Panc1 (cell line): ENCODE measurements at regions not wholly inside any gene's neighbourhood (a gene's known extent, or its start where the extent isn't known, plus 50 kb on each side); places are given as distances from the start of the nearest gene placed in this dataset.

ENCODE experiments used
- ATAC-seq: fragments of 200-7000 bp; cut with Tn5 transposase; 2 replicates; pipeline ENCODE4 v1.9.1; 2020; ENCODE audit warnings: mild to moderate bottlenecking, moderate library complexity
- BruUV-seq: library from RNA; stranded (reverse); fragments of 400-500 nt; replicated peaks from 2 replicates; lab custom pipeline; 2021; lab: Mats Ljungman, UMichigan
- CTCF ChIA-PET: fragments of 300-600 bp; sonication (Branson Sonifier 250); formaldehyde crosslinking; loops from one replicate; lab custom pipeline; 2022; ENCODE audit warnings: antibody characterized with exemption; lab: Charles Lee
- POLR2A ChIA-PET: fragments of 300-600 bp; sonication (Branson Sonifier 250); formaldehyde crosslinking; loops from one replicate; lab custom pipeline; 2022; ENCODE audit warnings: antibody characterized with exemption; lab: Charles Lee
- DNase-seq: peaks from one replicate; pipeline ENCODE4 v3.0.0-alpha.2; 2010; ENCODE audit warnings: low read depth, low spot score
- H3K27ac ChIP-seq: 2 replicates; pipeline ENCODE4 v1.5.1; 2011; ENCODE audit warnings: mild to moderate bottlenecking, low read length, inconsistent platforms
- H3K27me3 ChIP-seq: fragments of 200-500 bp; sonication (Bioruptor generic); 2 replicates; pipeline ENCODE4 v1.6.0; 2014; ENCODE audit warnings: low read length, inconsistent platforms; ENCODE audit not compliant: control insufficient read depth, insufficient read depth
- H3K36me3 ChIP-seq: fragments of 200-500 bp; sonication (Bioruptor generic); 2 replicates; pipeline ENCODE4 v1.5.1; 2014; ENCODE audit warnings: inconsistent platforms, mild to moderate bottlenecking, low read length, moderate library complexity; ENCODE audit not compliant: control insufficient read depth, insufficient read depth
- H3K4me1 ChIP-seq: 2 replicates; pipeline ENCODE4 v1.5.1; 2011; ENCODE audit warnings: inconsistent platforms, mild to moderate bottlenecking, low read length, moderate library complexity; ENCODE audit not compliant: control insufficient read depth, insufficient read depth
- H3K4me3 ChIP-seq, 2 experiments: 2 replicates each; pipeline ENCODE4 v1.5.1; 2011 to 2012; ENCODE audit warnings: low read depth in 2 of 2, low read length in 2 of 2, mild to moderate bottlenecking in 2 of 2, inconsistent platforms in 1 of 2, moderate library complexity in 1 of 2
- H3K9me3 ChIP-seq: fragments of 200-500 bp; sonication (Bioruptor generic); 2 replicates; pipeline ENCODE4 v1.5.1; 2014; ENCODE audit warnings: low read depth, mild to moderate bottlenecking, inconsistent platforms, low read length, moderate library complexity; ENCODE audit not compliant: control insufficient read depth, insufficient read depth
- POLR2AphosphoS5 ChIP-seq: IDR thresholded peaks from 2 replicates; pipeline ENCODE4 v1.6.1; 2012; ENCODE audit warnings: mild to moderate bottlenecking, low read depth, low read length, moderate library complexity
- REST ChIP-seq, 2 experiments: IDR thresholded peaks; 2 replicates each; pipeline ENCODE4 v1.6.1; 2011 to 2012; ENCODE audit warnings: low read depth in 2 of 2, control low read depth in 1 of 2, low read length in 1 of 2, mild to moderate bottlenecking in 1 of 2, moderate library complexity in 1 of 2; ENCODE audit not compliant: insufficient read depth in 1 of 2
- SIN3A ChIP-seq: IDR thresholded peaks from 2 replicates; pipeline ENCODE4 v1.6.1; 2012; ENCODE audit warnings: low read depth, mild to moderate bottlenecking, low read length, moderate library complexity, borderline replicate concordance; ENCODE audit not compliant: insufficient read depth
- TCF7L2 ChIP-seq: IDR thresholded peaks from 2 replicates; pipeline ENCODE4 v1.6.1; 2011; ENCODE audit warnings: mild to moderate bottlenecking, low read depth, low read length, inconsistent platforms
- in situ Hi-C: cut with HindIII; loops from 2 replicates; pipeline ENCODE4 v1.10.0; 2016; ENCODE audit warnings: low sequenced_read_pairs, low pct_unique_long_range_greater_than_20kb
- intact Hi-C: fragments of 100-400 bp; cut with micrococcal nuclease; formaldehyde crosslinking; loops from one replicate; pipeline ENCODE4 v1.10.0; 2022; ENCODE audit not compliant: unreplicated experiment
- TF ChIP-seq, protein P1 (sequence below): fragments of 450-650 bp; IDR thresholded peaks from 2 replicates; pipeline ENCODE4 v1.5.1; 2017; ENCODE audit warnings: mild to moderate bottlenecking

- CTCF ChIA-PET: no interaction called here
- intact Hi-C loops (no loop called here), in situ Hi-C loops (no loop called here)
- POLR2A ChIA-PET: no interaction called here
- Histone ChIP-seq H3K9me3 (no peaks in the 10 kb centered on the region), H3K4me3 (no peak overlapping the region), H3K27ac (no peak overlapping the region), H3K36me3 (no peaks in the 10 kb centered on the region), H3K27me3 (no peaks in the 10 kb centered on the region), H3K4me1 (no peaks in the 10 kb centered on the region)
- TF ChIP-seq, protein P1, sequence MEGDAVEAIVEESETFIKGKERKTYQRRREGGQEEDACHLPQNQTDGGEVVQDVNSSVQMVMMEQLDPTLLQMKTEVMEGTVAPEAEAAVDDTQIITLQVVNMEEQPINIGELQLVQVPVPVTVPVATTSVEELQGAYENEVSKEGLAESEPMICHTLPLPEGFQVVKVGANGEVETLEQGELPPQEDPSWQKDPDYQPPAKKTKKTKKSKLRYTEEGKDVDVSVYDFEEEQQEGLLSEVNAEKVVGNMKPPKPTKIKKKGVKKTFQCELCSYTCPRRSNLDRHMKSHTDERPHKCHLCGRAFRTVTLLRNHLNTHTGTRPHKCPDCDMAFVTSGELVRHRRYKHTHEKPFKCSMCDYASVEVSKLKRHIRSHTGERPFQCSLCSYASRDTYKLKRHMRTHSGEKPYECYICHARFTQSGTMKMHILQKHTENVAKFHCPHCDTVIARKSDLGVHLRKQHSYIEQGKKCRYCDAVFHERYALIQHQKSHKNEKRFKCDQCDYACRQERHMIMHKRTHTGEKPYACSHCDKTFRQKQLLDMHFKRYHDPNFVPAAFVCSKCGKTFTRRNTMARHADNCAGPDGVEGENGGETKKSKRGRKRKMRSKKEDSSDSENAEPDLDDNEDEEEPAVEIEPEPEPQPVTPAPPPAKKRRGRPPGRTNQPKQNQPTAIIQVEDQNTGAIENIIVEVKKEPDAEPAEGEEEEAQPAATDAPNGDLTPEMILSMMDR: no peak
- ATAC-seq (no peak), DNase-seq (no peak)
- BruUV-seq: no TSS peak
These were observed 253.7 kb downstream of the MYCN start for GRCh38 chr2:16194096-16194390.

GRCh38 chr2:16192416-16193216, 252.3 kb downstream of the MYCN start:
- no TSS peak for BruUV-seq
- intact Hi-C loops: no loop called here
- ATAC-seq (no peak), DNase-seq (no peak)
- H3K9me3 ChIP-seq: no peaks in the 10 kb centered on the region
- ChIA-PET CTCF (no interaction called here), POLR2A (no interaction called here)
- no peak overlapping the region for H3K27ac ChIP-seq
- TF ChIP-seq REST (IDR thresholded peaks at IDR 0.05; ENCODE audit: insufficient read depth in 1 of 2, low read depth in 2 of 2, low read length in 1 of 2) (no peak), SIN3A (no peak), TCF7L2 (no peak), POLR2AphosphoS5 (no peak)
- TF ChIP-seq, protein P1: no peak
- no peaks in the 10 kb centered on the region for H3K36me3 ChIP-seq
- H3K4me1 ChIP-seq: no peaks in the 10 kb centered on the region
- H3K4me3 ChIP-seq: no peak overlapping the region
- in situ Hi-C loops: no loop called here
- peaks cover under 1% of the 10 kb centered on the region; the same call in 1 of the 2 replicates for H3K27me3 ChIP-seq
